DOHH2 (cell line): ENCODE measurements at regions not wholly inside any gene's neighbourhood (a gene's known extent, or its start where the extent isn't known, plus 50 kb on each side); places are given as distances from the start of the nearest gene placed in this dataset.

Source experiments
- EZH2phosphoT487 ChIP-seq: fragments of 200-600 bp; sonication (generic); IDR thresholded peaks from 2 replicates; pipeline ENCODE4 v1.6.1; 2017; ENCODE audit warnings: borderline replicate concordance, mild to moderate bottlenecking, antibody characterized with exemption, low read length, moderate library complexity, mixed read lengths
- TF ChIP-seq, protein P1 (sequence below): fragments of 200-600 bp; sonication (generic); IDR thresholded peaks from one replicate; pipeline ENCODE4 v1.5.1; 2014; ENCODE audit warnings: antibody characterized with exemption, mild to moderate bottlenecking, low read depth, low read length; ENCODE audit not compliant: poor library complexity, severe bottlenecking

DNA sequence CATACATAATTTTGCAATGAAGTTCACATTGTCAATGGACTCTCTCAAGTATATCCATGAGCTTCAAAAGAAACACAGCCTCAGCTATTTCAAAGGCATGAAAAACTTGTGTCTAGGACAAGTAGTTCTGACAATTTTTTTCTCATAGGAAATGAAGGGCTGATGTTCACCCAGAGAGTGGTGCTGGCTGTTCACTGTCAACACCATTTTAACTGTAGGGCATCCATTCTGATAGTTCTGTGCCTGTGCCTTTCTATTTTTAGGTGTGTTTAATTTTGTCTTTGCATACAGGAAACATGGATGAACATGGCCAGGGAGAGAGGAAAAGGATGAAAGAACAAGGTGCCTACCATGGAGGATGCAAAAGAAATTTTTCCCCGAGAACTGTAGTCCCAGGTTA lies 135.3 kb upstream of the MAP9 start:
- TF ChIP-seq, protein P1, sequence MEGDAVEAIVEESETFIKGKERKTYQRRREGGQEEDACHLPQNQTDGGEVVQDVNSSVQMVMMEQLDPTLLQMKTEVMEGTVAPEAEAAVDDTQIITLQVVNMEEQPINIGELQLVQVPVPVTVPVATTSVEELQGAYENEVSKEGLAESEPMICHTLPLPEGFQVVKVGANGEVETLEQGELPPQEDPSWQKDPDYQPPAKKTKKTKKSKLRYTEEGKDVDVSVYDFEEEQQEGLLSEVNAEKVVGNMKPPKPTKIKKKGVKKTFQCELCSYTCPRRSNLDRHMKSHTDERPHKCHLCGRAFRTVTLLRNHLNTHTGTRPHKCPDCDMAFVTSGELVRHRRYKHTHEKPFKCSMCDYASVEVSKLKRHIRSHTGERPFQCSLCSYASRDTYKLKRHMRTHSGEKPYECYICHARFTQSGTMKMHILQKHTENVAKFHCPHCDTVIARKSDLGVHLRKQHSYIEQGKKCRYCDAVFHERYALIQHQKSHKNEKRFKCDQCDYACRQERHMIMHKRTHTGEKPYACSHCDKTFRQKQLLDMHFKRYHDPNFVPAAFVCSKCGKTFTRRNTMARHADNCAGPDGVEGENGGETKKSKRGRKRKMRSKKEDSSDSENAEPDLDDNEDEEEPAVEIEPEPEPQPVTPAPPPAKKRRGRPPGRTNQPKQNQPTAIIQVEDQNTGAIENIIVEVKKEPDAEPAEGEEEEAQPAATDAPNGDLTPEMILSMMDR, result no peak
- TF ChIP-seq EZH2phosphoT487, result no peak
